ENCODE measurements at regions not wholly inside any gene's neighbourhood (a gene's known extent, or its start where the extent isn't known, plus 50 kb on each side); places are given as distances from the start of the nearest gene placed in this dataset.

DNA sequence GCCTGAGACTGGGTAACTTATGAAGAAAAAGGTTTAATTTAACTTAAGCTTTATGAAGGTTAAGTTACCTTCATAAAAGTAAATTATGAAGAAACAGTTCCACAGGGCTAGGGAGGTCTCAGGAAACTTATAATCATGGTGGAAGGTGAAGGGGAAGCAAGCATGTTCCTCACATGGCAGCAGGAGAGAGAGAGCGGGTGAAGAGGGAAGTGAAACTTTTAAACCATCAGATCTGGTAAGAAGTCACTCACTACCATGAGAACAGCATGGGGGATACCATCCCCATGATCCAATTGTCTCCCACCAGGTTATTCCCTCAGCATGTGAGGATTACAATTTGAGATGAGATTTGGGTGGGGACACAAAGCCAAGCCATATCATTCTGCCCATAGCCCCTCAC lies 944.7 kb upstream of the NDST4 start:
- Histone ChIP-seq H3K27me3 (replicated peaks in 1 of 7) (no peaks in the 10 kb centered on the region), H3K36me3 (no peaks in the 10 kb centered on the region), H3K27ac (no peak overlapping the region), H3K4me3 (no peak overlapping the region), H3K9me3 (no peaks in the 10 kb centered on the region), H3K4me1 (no peaks in the 10 kb centered on the region)
- 38 to 79% (median 55%) methylated on average over 1 of the region's 1 CpG for WGBS, 5 donors
- no peak for TF ChIP-seq POLR2A (IDR thresholded peaks at IDR 0.05)
- TF ChIP-seq, protein P1, sequence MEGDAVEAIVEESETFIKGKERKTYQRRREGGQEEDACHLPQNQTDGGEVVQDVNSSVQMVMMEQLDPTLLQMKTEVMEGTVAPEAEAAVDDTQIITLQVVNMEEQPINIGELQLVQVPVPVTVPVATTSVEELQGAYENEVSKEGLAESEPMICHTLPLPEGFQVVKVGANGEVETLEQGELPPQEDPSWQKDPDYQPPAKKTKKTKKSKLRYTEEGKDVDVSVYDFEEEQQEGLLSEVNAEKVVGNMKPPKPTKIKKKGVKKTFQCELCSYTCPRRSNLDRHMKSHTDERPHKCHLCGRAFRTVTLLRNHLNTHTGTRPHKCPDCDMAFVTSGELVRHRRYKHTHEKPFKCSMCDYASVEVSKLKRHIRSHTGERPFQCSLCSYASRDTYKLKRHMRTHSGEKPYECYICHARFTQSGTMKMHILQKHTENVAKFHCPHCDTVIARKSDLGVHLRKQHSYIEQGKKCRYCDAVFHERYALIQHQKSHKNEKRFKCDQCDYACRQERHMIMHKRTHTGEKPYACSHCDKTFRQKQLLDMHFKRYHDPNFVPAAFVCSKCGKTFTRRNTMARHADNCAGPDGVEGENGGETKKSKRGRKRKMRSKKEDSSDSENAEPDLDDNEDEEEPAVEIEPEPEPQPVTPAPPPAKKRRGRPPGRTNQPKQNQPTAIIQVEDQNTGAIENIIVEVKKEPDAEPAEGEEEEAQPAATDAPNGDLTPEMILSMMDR (IDR thresholded peaks at IDR 0.05 in 8 of 11, conservative IDR thresholded peaks at IDR 0.05 in 3 of 11) = no peak
- no peak for TF ChIP-seq POLR2AphosphoS5 (IDR thresholded peaks at IDR 0.05)
- intact Hi-C loops (cut with DNase I; ENCODE audit: low total_unique reads) = no loop called here
- no peak for DNase-seq

DNA sequence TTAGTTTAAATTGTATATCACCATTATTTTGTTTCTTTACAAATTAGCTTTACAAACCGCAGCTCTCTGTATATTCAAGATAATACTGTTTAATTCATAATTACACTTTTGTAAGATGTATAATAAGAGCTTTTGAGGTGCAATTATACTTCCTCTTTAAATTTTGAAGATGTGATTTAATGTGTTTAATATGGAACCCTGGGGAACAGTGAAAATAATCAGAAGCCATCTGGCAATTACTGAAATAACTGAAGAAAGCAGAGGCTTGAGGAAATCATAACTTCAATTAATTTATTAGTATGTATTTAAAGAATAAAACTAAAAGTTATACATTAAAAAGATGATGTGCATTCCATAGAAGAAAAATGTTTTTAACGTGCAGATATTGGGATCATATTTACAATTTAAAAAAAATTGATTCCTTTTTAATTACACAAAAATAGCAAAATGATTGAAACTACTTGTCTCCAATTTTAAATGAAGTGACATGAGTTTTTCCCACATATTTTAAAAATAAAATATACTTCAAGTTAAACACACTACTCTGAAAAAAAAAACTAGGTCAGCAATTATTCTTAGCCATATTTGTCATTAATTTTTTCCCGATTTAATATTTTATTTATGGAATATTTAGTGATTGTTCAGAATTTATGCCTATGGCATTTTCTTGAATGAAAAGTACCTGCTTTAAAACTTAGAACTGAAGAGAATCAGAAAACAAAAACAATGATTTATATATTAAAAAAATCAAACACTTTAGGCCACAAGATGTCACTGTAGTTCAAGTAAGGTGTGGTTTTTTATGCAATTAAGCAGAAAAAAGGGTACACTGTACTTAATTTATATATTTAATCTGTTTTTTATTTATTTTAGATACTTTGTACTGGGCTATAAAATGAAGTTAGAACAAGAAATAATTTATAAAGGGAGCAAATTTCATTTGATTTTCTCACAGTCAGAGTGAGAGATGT lies 942.7 kb upstream of the NDST4 start:
- Histone ChIP-seq H3K27me3 (replicated peaks in 1 of 7) (no peaks in the 10 kb centered on the region), H3K36me3 (no peaks in the 10 kb centered on the region), H3K4me3 (no peak overlapping the region), H3K9me3 (no peaks in the 10 kb centered on the region), H3K4me1 (no peaks in the 10 kb centered on the region), H3K27ac (no peak overlapping the region)
- 63 to 69% (median 65%) methylated on average over 3 of the region's 3 CpGs for WGBS, 5 donors
- DNase-seq = no peak
- intact Hi-C loops (cut with DNase I; ENCODE audit: low total_unique reads) = no loop called here
- no peak for TF ChIP-seq POLR2AphosphoS5 (IDR thresholded peaks at IDR 0.05)
- no peak for TF ChIP-seq POLR2A (IDR thresholded peaks at IDR 0.05)
- TF ChIP-seq, protein P1 (IDR thresholded peaks at IDR 0.05 in 8 of 11, conservative IDR thresholded peaks at IDR 0.05 in 3 of 11) = no peak

DNA sequence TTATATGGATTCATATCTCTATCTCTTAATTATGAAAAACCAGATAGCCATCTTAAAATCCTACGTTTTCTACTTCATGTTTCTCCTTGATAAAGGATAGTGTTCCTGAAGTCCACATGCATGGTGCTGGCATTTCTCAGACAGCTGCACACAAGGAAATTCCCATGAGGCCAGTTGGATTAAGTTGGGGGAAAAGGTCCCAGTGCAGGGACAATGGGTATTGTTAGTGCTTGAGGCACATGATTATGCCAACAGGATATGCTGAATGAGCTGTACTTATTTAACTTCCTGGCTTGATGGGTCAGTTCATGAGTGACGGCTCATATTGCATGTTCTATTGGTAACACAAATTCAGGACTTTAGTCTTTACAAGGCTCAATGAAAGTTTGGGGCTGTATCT lies 913.9 kb upstream of the NDST4 start:
- no peak for DNase-seq
- no peak overlapping the region for H3K4me3 ChIP-seq
- no peaks in the 10 kb centered on the region for H3K36me3 ChIP-seq
- peaks cover 0 to 4% (median 0%) of the 10 kb centered on the region in 8 donors for H3K9me3 ChIP-seq
- no peak overlapping the region for H3K27ac ChIP-seq
- H3K4me1 ChIP-seq = no peaks in the 10 kb centered on the region
- intact Hi-C loops (cut with DNase I; ENCODE audit: low total_unique reads) = no loop called here
- TF ChIP-seq POLR2AphosphoS5 (IDR thresholded peaks at IDR 0.05) (no peak), POLR2A (IDR thresholded peaks at IDR 0.05) (no peak)
- TF ChIP-seq, protein P1 (IDR thresholded peaks at IDR 0.05 in 8 of 11, conservative IDR thresholded peaks at IDR 0.05 in 3 of 11) = no peak
- no peaks in the 10 kb centered on the region for H3K27me3 ChIP-seq (replicated peaks in 1 of 7)
- WGBS, 5 donors = 42 to 68% (median 61%) methylated on average over 2 of the region's 2 CpGs

DNA sequence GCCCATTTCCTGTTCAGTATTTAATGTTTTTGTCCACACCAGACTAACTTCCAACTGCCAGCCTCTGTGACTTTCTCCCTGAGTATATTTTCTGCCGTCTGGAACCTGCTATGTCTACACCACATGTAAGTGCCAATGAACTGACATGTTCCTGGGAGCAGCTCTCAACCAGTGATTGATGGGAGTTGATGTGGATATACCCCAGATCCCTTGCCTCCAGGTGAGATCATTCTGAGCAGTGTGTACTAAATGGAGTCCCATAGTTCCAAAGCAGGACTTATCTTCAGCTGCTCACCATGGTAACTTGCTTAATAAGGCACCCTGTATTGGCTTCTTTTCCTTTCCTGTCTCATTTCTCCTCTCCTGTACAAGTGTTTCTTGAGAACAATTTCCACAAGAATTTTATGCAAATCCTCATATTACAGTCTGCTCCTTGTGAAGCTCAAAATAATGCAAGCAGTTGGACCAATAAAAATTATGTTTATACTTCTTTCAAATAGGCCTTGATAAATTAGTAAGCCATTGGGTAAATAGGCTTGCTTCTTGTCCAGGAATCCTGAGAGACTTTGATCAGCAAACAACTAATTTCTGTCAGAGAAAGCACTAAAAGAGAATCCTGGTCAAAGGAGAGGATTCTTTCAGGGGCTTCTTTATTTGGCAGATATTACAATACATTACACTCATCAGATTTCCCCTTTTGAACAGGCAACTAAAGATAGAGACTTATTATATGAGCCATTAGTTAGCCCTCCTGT lies 911.7 kb upstream of the NDST4 start:
- TF ChIP-seq POLR2A (IDR thresholded peaks at IDR 0.05) = no peak
- TF ChIP-seq, protein P1 (IDR thresholded peaks at IDR 0.05 in 8 of 11, conservative IDR thresholded peaks at IDR 0.05 in 3 of 11) = no peak
- TF ChIP-seq POLR2AphosphoS5 (IDR thresholded peaks at IDR 0.05) = no peak
- Histone ChIP-seq H3K27ac (no peak overlapping the region), H3K27me3 (replicated peaks in 1 of 7) (no peaks in the 10 kb centered on the region), H3K4me3 (no peak overlapping the region), H3K9me3 (peaks cover 0 to 24% (median 18%) of the 10 kb centered on the region in 8 donors), H3K36me3 (no peaks in the 10 kb centered on the region), H3K4me1 (no peaks in the 10 kb centered on the region)
- no peak for DNase-seq
- 60 to 84% (median 75%) methylated on average over 1 of the region's 1 CpG for WGBS, 5 donors
- intact Hi-C loops (cut with DNase I; ENCODE audit: low total_unique reads) = no loop called here
